Naive thymus-derived CD8-positive, alpha-beta T cell (primary cell): ENCODE measurements at regions not wholly inside any gene's neighbourhood (a gene's known extent, or its start where the extent isn't known, plus 50 kb on each side); places are given as distances from the start of the nearest gene placed in this dataset.

Experiments used
- ATAC-seq, 2 donors: fragments of 150-1000 bp; cut with Tn5 transposase in 1 of 2; sonication (Bioruptor Pico), chemical (Tn5 transposase) in 1 of 2; 1 replicate in 1 of 2; 2 replicates in 1 of 2; pipeline ENCODE4 v1.10.0; 2021; ENCODE audit warnings: mild to moderate bottlenecking in 2 of 2, moderate library complexity in 2 of 2
- POLR2A ChIA-PET: fragments of 350-600 bp; sonication (Branson Sonifier 250); formaldehyde crosslinking; loops from one replicate; lab custom pipeline; 2021; ENCODE audit warnings: antibody characterized with exemption; lab: Charles Lee
- DNase-seq, 10 donors: peaks; one replicate each; pipeline versions ENCODE4 v3.0.0 to v3.0.0-alpha.2; 2020 to 2022
- H3K27ac Mint-ChIP-seq, 10 donors: one replicate each; pipeline ENCODE4 v1.8.0; 2020 to 2022; ENCODE audit warnings: mild to moderate bottlenecking in 10 of 10, mixed read lengths in 10 of 10, moderate library complexity in 4 of 10, inconsistent platforms in 1 of 10
- H3K27me3 Mint-ChIP-seq, 5 donors: one replicate each; pipeline ENCODE4 v1.8.0; 2021 to 2022; ENCODE audit warnings: mixed read lengths in 5 of 5
- H3K36me3 Mint-ChIP-seq, 3 donors: one replicate each; pipeline ENCODE4 v1.8.0; 2020 to 2022; ENCODE audit warnings: mixed read lengths in 3 of 3, mild to moderate bottlenecking in 2 of 3, inconsistent platforms in 1 of 3
- H3K4me1 Mint-ChIP-seq, 4 donors: one replicate each; pipeline ENCODE4 v1.8.0; 2021 to 2022; ENCODE audit warnings: mixed read lengths in 4 of 4
- H3K4me3 Mint-ChIP-seq, 10 donors: one replicate each; pipeline ENCODE4 v1.8.0; 2020 to 2022; ENCODE audit warnings: mild to moderate bottlenecking in 10 of 10, mixed read lengths in 10 of 10, moderate library complexity in 6 of 10, inconsistent platforms in 1 of 10
- H3K9me3 Mint-ChIP-seq, 9 donors: one replicate each; pipeline ENCODE4 v1.8.0; 2020 to 2022; ENCODE audit warnings: mixed read lengths in 9 of 9, mild to moderate bottlenecking in 3 of 9, inconsistent platforms in 1 of 9, moderate library complexity in 1 of 9

- Mint-ChIP-seq H3K27me3 (peaks cover 2 to 5% (median 2%) of the 10 kb centered on the region in 5 donors), H3K4me1 (no peaks in the 10 kb centered on the region), H3K36me3 (no peaks in the 10 kb centered on the region), H3K9me3 (no peaks in the 10 kb centered on the region), H3K27ac (no peak overlapping the region), H3K4me3 (no peak overlapping the region)
- ATAC-seq = no peak
- POLR2A ChIA-PET = no interaction called here
- DNase-seq = no peak
Observed at GRCh38 chr7:17721736-17722285, 218.5 kb downstream of the SNX13 start.

GRCh38 chr7:17722798-17723197 lies 217.5 kb downstream of the SNX13 start:
- Mint-ChIP-seq H3K9me3 (no peaks in the 10 kb centered on the region), H3K4me1 (no peaks in the 10 kb centered on the region), H3K27me3 (peaks cover 0 to 2% (median 2%) of the 10 kb centered on the region in 5 donors), H3K36me3 (no peaks in the 10 kb centered on the region), H3K27ac (no peak overlapping the region), H3K4me3 (no peak overlapping the region)
- ATAC-seq = no peak
- DNase-seq = no peak
- POLR2A ChIA-PET = no interaction called here

GRCh38 chr7:17725821-17726220 lies 214.5 kb downstream of the SNX13 start:
- no peaks in the 10 kb centered on the region for H3K4me1 Mint-ChIP-seq
- POLR2A ChIA-PET = interaction anchor here (0.6 kb wide), 1 partner anchor 288 kb away, joined by 3 read pairs; no protein-coding TSS in a partner anchor
- H3K27ac Mint-ChIP-seq = no peak overlapping the region
- peaks cover 0 to 5% (median 0%) of the 10 kb centered on the region in 9 donors for H3K9me3 Mint-ChIP-seq
- no peaks in the 10 kb centered on the region for H3K36me3 Mint-ChIP-seq
- no peak overlapping the region for H3K4me3 Mint-ChIP-seq
- ATAC-seq (no peak), DNase-seq (no peak)
- H3K27me3 Mint-ChIP-seq = peaks cover 0 to 2% (median 2%) of the 10 kb centered on the region in 5 donors

GRCh38 chr7:17732083-17732482 lies 208.2 kb downstream of the SNX13 start:
- H3K27me3 Mint-ChIP-seq = peaks cover 0 to 7% (median 2%) of the 10 kb centered on the region in 5 donors
- no peak for ATAC-seq
- H3K27ac Mint-ChIP-seq = no peak overlapping the region
- POLR2A ChIA-PET = no interaction called here
- peaks cover 0 to 28% (median 10%) of the 10 kb centered on the region in 3 donors for H3K36me3 Mint-ChIP-seq
- H3K4me1 Mint-ChIP-seq = no peaks in the 10 kb centered on the region
- DNase-seq = no peak
- H3K9me3 Mint-ChIP-seq = peaks cover 5 to 37% (median 13%) of the 10 kb centered on the region in 9 donors
- no peak overlapping the region for H3K4me3 Mint-ChIP-seq
